GM12874 (cell line): ENCODE measurements at regions not wholly inside any gene's neighbourhood (a gene's known extent, or its start where the extent isn't known, plus 50 kb on each side); places are given as distances from the start of the nearest gene placed in this dataset.

Source experiments
- CTCF ChIP-seq: IDR thresholded peaks from 2 replicates; pipeline ENCODE4 v1.5.1; 2011; ENCODE audit warnings: low read depth, mild to moderate bottlenecking, control low read depth, low read length, moderate library complexity; ENCODE audit not compliant: insufficient read depth

DNA sequence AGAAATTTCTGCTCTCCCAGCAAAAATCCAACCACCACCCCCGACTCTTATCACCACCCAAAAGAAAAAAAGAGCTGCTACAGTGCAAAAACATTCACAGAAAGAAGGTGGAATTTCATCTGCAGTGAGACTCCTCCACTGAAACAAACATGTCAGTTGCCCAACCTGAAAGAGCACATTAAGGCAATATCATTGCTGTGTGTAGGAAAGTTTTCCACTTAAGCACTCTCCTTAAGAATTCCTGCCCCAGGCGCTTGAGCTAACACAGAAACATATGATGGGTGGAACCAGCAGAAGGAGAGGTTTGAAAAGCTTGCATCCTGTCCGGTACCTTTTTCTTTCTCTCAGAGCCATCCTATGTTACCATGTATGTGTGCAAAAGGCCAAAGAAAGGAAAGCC is 200.8 kb upstream of the GADL1 start:
- no peak for TF ChIP-seq CTCF

GRCh38 chr3:31096661-31097395 is 202.4 kb upstream of the GADL1 start:
- TF ChIP-seq CTCF, result no peak

GRCh38 chr3:31100519-31100918 is 206.1 kb upstream of the GADL1 start:
- TF ChIP-seq CTCF, result no peak

GRCh38 chr3:31102196-31102879 is 207.9 kb upstream of the GADL1 start:
- no peak for TF ChIP-seq CTCF

GRCh38 chr3:31103181-31103580 is 208.7 kb upstream of the GADL1 start:
- no peak for TF ChIP-seq CTCF

DNA sequence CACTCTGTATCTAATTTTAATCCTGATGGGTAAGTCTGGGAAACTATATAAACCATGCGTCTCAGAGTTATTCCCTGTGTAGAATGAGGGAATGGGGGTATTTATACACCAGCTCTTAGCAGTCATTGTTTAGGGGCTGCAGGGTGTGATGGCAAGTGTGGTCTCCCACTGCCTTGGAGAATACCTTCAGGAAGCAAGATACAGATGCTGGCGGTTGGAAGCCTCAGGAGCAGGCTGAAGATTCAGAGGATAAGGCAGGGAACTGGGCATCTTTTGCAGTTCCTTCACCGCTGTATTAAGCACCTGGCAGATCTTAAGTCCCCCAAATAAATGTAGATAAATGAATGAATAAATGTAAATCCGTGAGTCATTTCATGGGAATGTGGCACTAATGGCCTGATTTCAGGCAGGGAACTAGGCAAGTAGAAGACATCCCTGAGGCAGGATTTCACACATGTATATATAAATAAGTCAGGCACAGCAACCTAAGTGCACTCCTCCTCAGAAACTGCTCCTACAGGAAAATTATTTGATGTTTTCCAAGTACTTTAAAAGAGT is 209.2 kb upstream of the GADL1 start:
- no peak for TF ChIP-seq CTCF

DNA sequence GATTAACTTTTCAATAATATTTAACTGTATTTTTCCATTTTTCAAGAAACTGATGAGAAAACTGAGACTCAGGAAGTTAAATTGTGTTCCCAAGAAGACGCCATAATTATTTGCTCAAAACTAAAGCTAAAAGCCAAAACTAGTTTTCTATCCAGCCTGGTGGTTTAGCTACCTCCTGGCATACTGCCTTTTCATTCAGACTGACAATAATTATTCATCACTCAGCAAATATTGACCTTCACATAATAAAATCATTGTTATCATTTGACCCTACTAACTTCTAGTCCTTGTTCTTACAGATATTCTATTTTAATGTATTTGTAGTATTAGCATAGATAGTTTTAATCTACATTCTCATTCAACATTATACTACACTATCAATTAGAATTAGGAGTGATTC is 210.6 kb upstream of the GADL1 start:
- TF ChIP-seq CTCF, result no peak
